ENCODE measurements at regions not wholly inside any gene's neighbourhood (a gene's known extent, or its start where the extent isn't known, plus 50 kb on each side); places are given as distances from the start of the nearest gene placed in this dataset.

- TF ChIP-seq CBX5 (IDR thresholded peaks at IDR 0.05; ENCODE audit: low read depth, low read length): no peak
- no peak for TF ChIP-seq CTBP2 (IDR thresholded peaks at IDR 0.05; ENCODE audit: borderline replicate concordance, insufficient read depth, insufficient read length, low read length)
- no peak for TF ChIP-seq JUN (IDR thresholded peaks at IDR 0.05; ENCODE audit: low read depth, low read length)
- TF ChIP-seq TAF7 (optimal IDR thresholded peaks at IDR 0.05; ENCODE audit: borderline replicate concordance, low read depth, low read length): no peak
Measured at GRCh38 chrX:96440941-96441340, 243.7 kb upstream of the DIAPH2 start (continued).
